ENCODE measurements at regions not wholly inside any gene's neighbourhood (a gene's known extent, or its start where the extent isn't known, plus 50 kb on each side); places are given as distances from the start of the nearest gene placed in this dataset.
A peak's percentile ranks its signal among the peaks of the same experiment; 100 is the strongest.
"Not testable (repeated sequence)": the region's sequence is repeated elsewhere in the genome, so short reads cannot be mapped to it uniquely, and the experiment has no call there.

GRCh38 chr9:135187365-135187764 lies 99.9 kb downstream of the OLFM1 start:
- TF ChIP-seq, protein P1, sequence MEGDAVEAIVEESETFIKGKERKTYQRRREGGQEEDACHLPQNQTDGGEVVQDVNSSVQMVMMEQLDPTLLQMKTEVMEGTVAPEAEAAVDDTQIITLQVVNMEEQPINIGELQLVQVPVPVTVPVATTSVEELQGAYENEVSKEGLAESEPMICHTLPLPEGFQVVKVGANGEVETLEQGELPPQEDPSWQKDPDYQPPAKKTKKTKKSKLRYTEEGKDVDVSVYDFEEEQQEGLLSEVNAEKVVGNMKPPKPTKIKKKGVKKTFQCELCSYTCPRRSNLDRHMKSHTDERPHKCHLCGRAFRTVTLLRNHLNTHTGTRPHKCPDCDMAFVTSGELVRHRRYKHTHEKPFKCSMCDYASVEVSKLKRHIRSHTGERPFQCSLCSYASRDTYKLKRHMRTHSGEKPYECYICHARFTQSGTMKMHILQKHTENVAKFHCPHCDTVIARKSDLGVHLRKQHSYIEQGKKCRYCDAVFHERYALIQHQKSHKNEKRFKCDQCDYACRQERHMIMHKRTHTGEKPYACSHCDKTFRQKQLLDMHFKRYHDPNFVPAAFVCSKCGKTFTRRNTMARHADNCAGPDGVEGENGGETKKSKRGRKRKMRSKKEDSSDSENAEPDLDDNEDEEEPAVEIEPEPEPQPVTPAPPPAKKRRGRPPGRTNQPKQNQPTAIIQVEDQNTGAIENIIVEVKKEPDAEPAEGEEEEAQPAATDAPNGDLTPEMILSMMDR (IDR thresholded peaks at IDR 0.05): no peak
- H3K27me3 ChIP-seq: peaks cover 0 to 66% of the 10 kb centered on the region in 2 donors
- no peak for ATAC-seq

GRCh38 chr9:135188681-135189151 lies 101.2 kb downstream of the OLFM1 start:
- Histone ChIP-seq H3K27me3 (peaks cover 0 to 80% of the 10 kb centered on the region in 2 donors), H3K27ac (no peak overlapping the region), H3K4me1 (no peaks in the 10 kb centered on the region), H3K36me3 (no peaks in the 10 kb centered on the region), H3K9me3 (no peaks in the 10 kb centered on the region), H3K4me3 (no peak overlapping the region)
- DNase-seq (peak in 1 of 4 donors; percentile 20), ATAC-seq (no peak)
- intact Hi-C loops (cut with DNase I): no loop called here
- TF ChIP-seq, protein P1 (IDR thresholded peaks at IDR 0.05): no peak

More at GRCh38 chr9:135187365-135187764, 99.9 kb downstream of the OLFM1 start:
- Histone ChIP-seq H3K4me3 (no peak overlapping the region), H3K36me3 (no peaks in the 10 kb centered on the region), H3K4me1 (no peaks in the 10 kb centered on the region), H3K27ac (no peak overlapping the region), H3K9me3 (no peaks in the 10 kb centered on the region)
- intact Hi-C loops (cut with DNase I): no loop called here
- DNase-seq: peak in 1 of 4 donors; percentile 50

DNA sequence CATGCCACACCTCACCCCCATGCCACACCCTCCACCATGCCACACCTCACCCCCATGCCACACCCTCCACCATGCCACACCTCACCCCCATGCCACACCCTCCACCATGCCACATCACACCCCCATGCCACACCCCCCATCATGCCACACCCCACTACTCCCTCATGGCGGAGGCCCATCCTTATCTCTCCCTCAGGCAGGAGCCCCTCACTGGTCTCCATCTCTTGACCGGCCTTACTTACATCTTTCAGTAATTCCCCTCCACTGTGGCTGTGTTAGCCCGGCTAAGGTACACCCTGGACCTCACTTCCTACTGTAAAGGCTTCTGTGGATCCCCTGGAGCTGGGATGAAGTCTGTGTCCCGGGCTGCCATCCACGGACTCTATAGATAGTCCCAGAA lies 102.0 kb downstream of the OLFM1 start:
- TF ChIP-seq, protein P1 (IDR thresholded peaks at IDR 0.05): no peak
- Histone ChIP-seq H3K4me3 (no peak overlapping the region), H3K36me3 (no peaks in the 10 kb centered on the region), H3K4me1 (no peaks in the 10 kb centered on the region), H3K27ac (no peak overlapping the region), H3K27me3 (peaks cover 0 to 80% of the 10 kb centered on the region in 2 donors), H3K9me3 (no peaks in the 10 kb centered on the region)
- intact Hi-C loops (cut with DNase I): no loop called here
- DNase-seq: peak in 1 of 4 donors; percentile 21
- no peak for ATAC-seq

- peaks cover 0 to 75% of the 10 kb centered on the region in 2 donors for H3K27me3 ChIP-seq
- DNase-seq (peak in 1 of 4 donors; percentile 41), ATAC-seq (no peak)
- H3K9me3 ChIP-seq: no peaks in the 10 kb centered on the region
- H3K36me3 ChIP-seq: no peaks in the 10 kb centered on the region
- no peaks in the 10 kb centered on the region for H3K4me1 ChIP-seq
- TF ChIP-seq, protein P1 (IDR thresholded peaks at IDR 0.05): no peak
- intact Hi-C loops (cut with DNase I): no loop called here
- H3K27ac ChIP-seq: no peak overlapping the region
- no peak overlapping the region for H3K4me3 ChIP-seq
Observed at GRCh38 chr9:135190789-135191577, 103.5 kb downstream of the OLFM1 start.

GRCh38 chr9:135192686-135193085 lies 105.2 kb downstream of the OLFM1 start:
- ATAC-seq (no peak), DNase-seq (no peak)
- Histone ChIP-seq H3K4me3 (no peak overlapping the region), H3K4me1 (no peaks in the 10 kb centered on the region), H3K36me3 (no peaks in the 10 kb centered on the region), H3K9me3 (no peaks in the 10 kb centered on the region), H3K27ac (no peak overlapping the region), H3K27me3 (peaks cover 0 to 69% of the 10 kb centered on the region in 2 donors)
- intact Hi-C loops (cut with DNase I): no loop called here
- TF ChIP-seq, protein P1 (IDR thresholded peaks at IDR 0.05): no peak

DNA sequence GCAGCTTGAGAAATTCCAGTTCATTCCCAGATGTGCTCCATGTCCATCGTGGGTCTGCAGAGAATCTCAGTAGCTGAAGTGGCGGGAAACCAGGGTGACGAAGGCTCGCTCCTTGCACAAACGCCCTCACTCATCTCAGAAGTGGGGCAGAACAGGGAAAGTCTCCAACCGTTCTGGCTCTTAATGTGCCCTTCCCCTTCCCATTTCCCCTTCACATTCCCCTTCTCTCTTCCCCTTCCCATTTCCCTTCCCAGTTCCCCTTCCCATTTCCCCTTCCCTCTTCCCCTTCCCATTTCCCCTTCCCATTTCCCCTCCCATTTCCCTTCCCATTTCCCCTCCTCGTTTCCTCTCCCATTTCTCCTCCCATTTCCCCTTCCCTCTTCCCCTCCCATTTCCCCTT lies 108.5 kb downstream of the OLFM1 start:
- H3K9me3 ChIP-seq; ATAC-seq; intact Hi-C loops (cut with DNase I); H3K36me3 ChIP-seq; H3K4me1 ChIP-seq; H3K27ac ChIP-seq; DNase-seq; H3K4me3 ChIP-seq: not testable (repeated sequence)
- H3K27me3 ChIP-seq: peaks cover 0 to 86% of the 10 kb centered on the region in 2 donors
